ENCODE measurements at regions not wholly inside any gene's neighbourhood (a gene's known extent, or its start where the extent isn't known, plus 50 kb on each side); places are given as distances from the start of the nearest gene placed in this dataset.

GRCh38 chr2:144847347-144848080 is 327.6 kb upstream of the ZEB2 start:
- no peaks in the 10 kb centered on the region for H4K20me1 ChIP-seq (ENCODE audit: insufficient read depth)
- no peaks in the 10 kb centered on the region for H3F3A ChIP-seq (ENCODE audit: insufficient read depth, low read depth)
- no peaks in the 10 kb centered on the region for H3K27me3 ChIP-seq (ENCODE audit: insufficient read depth, low read depth)
- ChIA-PET CTCF (no interaction called here), POLR2A (ENCODE audit: unreplicated experiment) (interaction anchor here (0.7 kb wide), 1 partner anchor 483 kb away, joined by 8 read pairs; no protein-coding TSS in a partner anchor)
- H3K4me2 ChIP-seq: no peak overlapping the region
- no peak for DNase-seq
- no peaks in the 10 kb centered on the region for H3K36me3 ChIP-seq (ENCODE audit: low read depth)
- H3K79me2 ChIP-seq (ENCODE audit: low read depth): no peaks in the 10 kb centered on the region
- BruUV-seq (replicated peaks): no TSS peak
- TF ChIP-seq EZH2 (IDR thresholded peaks at IDR 0.05; ENCODE audit: low read depth) (no peak), CTCF (conservative IDR thresholded peaks at IDR 0.05) (no peak)
- 0 out of 2 replicates have a peak, but pooled peaks cover 6% of the 10 kb centered on the region for H3K9me3 ChIP-seq (ENCODE audit: insufficient read depth, low read depth)
- H3K27ac ChIP-seq: no peak overlapping the region
- no peak overlapping the region for H3K4me3 ChIP-seq
- intact Hi-C loops (cut with micrococcal nuclease; ENCODE audit: unreplicated experiment): no loop called here
- H2AFZ ChIP-seq: 0 out of 2 replicates have a peak overlapping the region, but pooled peaks have one; percentile 22
- H3K9me2 ChIP-seq (ENCODE audit: insufficient read depth): no peaks in the 10 kb centered on the region; the same call in 1 of the 2 replicates
- no peaks in the 10 kb centered on the region for H3K4me1 ChIP-seq (replicated peaks; ENCODE audit: insufficient read depth)

GRCh38 chr2:144836635-144837350 is 316.9 kb upstream of the ZEB2 start:
- H3K9me3 ChIP-seq (ENCODE audit: insufficient read depth, low read depth): no peaks in the 10 kb centered on the region
- CTCF ChIA-PET: no interaction called here
- no TSS peak for BruUV-seq (replicated peaks)
- H4K20me1 ChIP-seq (ENCODE audit: insufficient read depth): no peaks in the 10 kb centered on the region
- no peaks in the 10 kb centered on the region for H3K27me3 ChIP-seq (ENCODE audit: insufficient read depth, low read depth)
- 0 out of 2 replicates have a peak overlapping the region, but pooled peaks have one; percentile 42 for H2AFZ ChIP-seq
- H3K27ac ChIP-seq: no peak overlapping the region
- H3K79me2 ChIP-seq (ENCODE audit: low read depth): no peaks in the 10 kb centered on the region
- no peaks in the 10 kb centered on the region for H3F3A ChIP-seq (ENCODE audit: insufficient read depth, low read depth)
- H3K9me2 ChIP-seq (ENCODE audit: insufficient read depth): no peaks in the 10 kb centered on the region
- H3K4me1 ChIP-seq (replicated peaks; ENCODE audit: insufficient read depth): peaks cover 13% of the 10 kb centered on the region
- H3K4me2 ChIP-seq: no peak overlapping the region
- no peak for TF ChIP-seq EZH2 (IDR thresholded peaks at IDR 0.05; ENCODE audit: low read depth)
- no peak for TF ChIP-seq CTCF (conservative IDR thresholded peaks at IDR 0.05)
- H3K4me3 ChIP-seq: no peak overlapping the region
- no peaks in the 10 kb centered on the region for H3K36me3 ChIP-seq (ENCODE audit: low read depth)
- intact Hi-C loops (cut with micrococcal nuclease; ENCODE audit: unreplicated experiment): no loop called here
- POLR2A ChIA-PET (ENCODE audit: unreplicated experiment): no interaction called here
- DNase-seq: no peak

GRCh38 chr2:144835634-144836350 is 315.9 kb upstream of the ZEB2 start:
- Histone ChIP-seq H3F3A (ENCODE audit: insufficient read depth, low read depth) (no peaks in the 10 kb centered on the region), H3K4me2 (peak overlapping the region; percentile 21), H3K27me3 (ENCODE audit: insufficient read depth, low read depth) (no peaks in the 10 kb centered on the region), H3K4me3 (no peak overlapping the region), H4K20me1 (ENCODE audit: insufficient read depth) (no peaks in the 10 kb centered on the region), H3K36me3 (ENCODE audit: low read depth) (no peaks in the 10 kb centered on the region), H3K27ac (no peak overlapping the region), H2AFZ (0 out of 2 replicates have a peak overlapping the region, but pooled peaks have one; percentile 42), H3K4me1 (replicated peaks; ENCODE audit: insufficient read depth) (peaks cover 13% of the 10 kb centered on the region), H3K79me2 (ENCODE audit: low read depth) (no peaks in the 10 kb centered on the region), H3K9me3 (ENCODE audit: insufficient read depth, low read depth) (no peaks in the 10 kb centered on the region), H3K9me2 (ENCODE audit: insufficient read depth) (no peaks in the 10 kb centered on the region)
- no TSS peak for BruUV-seq (replicated peaks)
- TF ChIP-seq CTCF (conservative IDR thresholded peaks at IDR 0.05): no peak
- no peak for TF ChIP-seq EZH2 (IDR thresholded peaks at IDR 0.05; ENCODE audit: low read depth)
- CTCF ChIA-PET: interaction anchor here (0.7 kb wide), 1 partner anchor 1149 kb away, joined by 4 read pairs; no protein-coding TSS in a partner anchor
- DNase-seq: no peak
- intact Hi-C loops (cut with micrococcal nuclease; ENCODE audit: unreplicated experiment): no loop called here
- POLR2A ChIA-PET (ENCODE audit: unreplicated experiment): no interaction called here
